GM23338 (cell line): ENCODE measurements at regions not wholly inside any gene's neighbourhood (a gene's known extent, or its start where the extent isn't known, plus 50 kb on each side); places are given as distances from the start of the nearest gene placed in this dataset.

ENCODE experiments used
- ATAC-seq: fragments of 200-7000 bp; cut with Tn5 transposase; 3 replicates; pipeline ENCODE4 v1.9.1; 2020
- DNase-seq: peaks from one replicate; pipeline ENCODE4 v3.0.0-alpha.2; 2015; ENCODE audit warnings: low spot score
- H2AFZ ChIP-seq: fragments of 200-600 bp; sonication (generic); 2 replicates; pipeline ENCODE4 v1.8.0; 2016; ENCODE audit warnings: antibody characterized with exemption, mild to moderate bottlenecking, moderate library complexity
- H3F3A ChIP-seq: fragments of 200-600 bp; sonication (generic); replicated peaks from 2 replicates; pipeline ENCODE4 v1.8.0; 2017; ENCODE audit warnings: antibody characterized with exemption, mixed run types, low read depth
- H3K27ac ChIP-seq: fragments of 200-600 bp; sonication (generic); 2 replicates; pipeline ENCODE4 v1.6.1; 2016; ENCODE audit warnings: low read depth
- H3K27me3 ChIP-seq: fragments of 200-600 bp; sonication (generic); 2 replicates; pipeline ENCODE4 v1.8.0; 2016; ENCODE audit warnings: mild to moderate bottlenecking, mixed run types, moderate library complexity; ENCODE audit not compliant: insufficient read depth
- H3K36me3 ChIP-seq: fragments of 200-600 bp; sonication (generic); 2 replicates; pipeline ENCODE4 v1.8.0; 2016; ENCODE audit warnings: mild to moderate bottlenecking; ENCODE audit not compliant: insufficient read depth
- H3K4me1 ChIP-seq: fragments of 200-600 bp; sonication (generic); 2 replicates; pipeline ENCODE4 v1.8.0; 2016; ENCODE audit warnings: mild to moderate bottlenecking, moderate library complexity; ENCODE audit not compliant: insufficient read depth
- H3K4me2 ChIP-seq: fragments of 200-600 bp; sonication (generic); 2 replicates; pipeline ENCODE4 v1.7.1; 2017; ENCODE audit warnings: mixed run types
- H3K4me3 ChIP-seq: fragments of 200-600 bp; sonication (generic); 2 replicates; pipeline ENCODE4 v1.6.1; 2016; ENCODE audit warnings: mixed run types
- H3K79me2 ChIP-seq: fragments of 200-600 bp; sonication (generic); replicated peaks from 2 replicates; pipeline ENCODE4 v1.8.0; 2017; ENCODE audit warnings: mild to moderate bottlenecking; ENCODE audit not compliant: insufficient read depth
- H3K9me2 ChIP-seq: fragments of 200-600 bp; sonication (generic); 2 replicates; pipeline ENCODE4 v1.8.0; 2017; ENCODE audit not compliant: insufficient read depth
- H4K20me1 ChIP-seq: fragments of 200-600 bp; sonication (generic); replicated peaks from 2 replicates; pipeline ENCODE4 v1.8.0; 2017; ENCODE audit warnings: mild to moderate bottlenecking; ENCODE audit not compliant: insufficient read depth
- H3K27ac Mint-ChIP-seq: 2 replicates; pipeline ENCODE4 v1.8.0; 2020; ENCODE audit warnings: inconsistent platforms, mild to moderate bottlenecking, moderate library complexity, mixed read lengths
- H3K27me3 Mint-ChIP-seq: 3 replicates; pipeline ENCODE4 v1.8.0; 2022; ENCODE audit warnings: low read depth, mild to moderate bottlenecking, moderate library complexity, mixed read lengths, inconsistent platforms; ENCODE audit not compliant: insufficient read depth, poor library complexity
- H3K36me3 Mint-ChIP-seq: 3 replicates; pipeline ENCODE4 v1.8.0; 2021; ENCODE audit warnings: low read depth, mild to moderate bottlenecking, inconsistent platforms, moderate library complexity, mixed read lengths
- H3K4me1 Mint-ChIP-seq: 3 replicates; pipeline ENCODE4 v1.8.0; 2020; ENCODE audit warnings: mild to moderate bottlenecking, inconsistent platforms, mixed read lengths
- H3K4me3 Mint-ChIP-seq: 3 replicates; pipeline ENCODE4 v1.8.0; 2021; ENCODE audit warnings: moderate library complexity, mild to moderate bottlenecking, inconsistent platforms, mixed read lengths
- H3K9me3 Mint-ChIP-seq: 3 replicates; pipeline ENCODE4 v1.8.0; 2020; ENCODE audit warnings: moderate library complexity, mild to moderate bottlenecking, inconsistent platforms, mixed read lengths
- EZH2 ChIP-seq: fragments of 200-600 bp; sonication (generic); IDR thresholded peaks from one replicate; pipeline ENCODE4 v1.8.0; 2017; ENCODE audit warnings: antibody characterized with exemption, mild to moderate bottlenecking, low read depth; ENCODE audit not compliant: unreplicated experiment
- EZH2phosphoT487 ChIP-seq: fragments of 200-600 bp; sonication (generic); IDR thresholded peaks from one replicate; pipeline ENCODE4 v1.8.1; 2018; ENCODE audit warnings: antibody characterized with exemption; ENCODE audit not compliant: unreplicated experiment
- JUNB ChIP-seq: IDR thresholded peaks from one replicate; pipeline ENCODE4 v1.6.1; 2016; ENCODE audit warnings: antibody characterized with exemption; ENCODE audit not compliant: unreplicated experiment
- POLR2AphosphoS5 ChIP-seq: IDR thresholded peaks from 2 replicates; pipeline ENCODE4 v1.6.1; 2016; ENCODE audit warnings: antibody characterized with exemption, low read depth
- REST ChIP-seq: IDR thresholded peaks from one replicate; pipeline ENCODE4 v1.6.1; 2018; ENCODE audit warnings: antibody characterized with exemption; ENCODE audit not compliant: unreplicated experiment
- STAT1 ChIP-seq: IDR thresholded peaks from one replicate; pipeline ENCODE4 v1.6.1; 2016; ENCODE audit warnings: antibody characterized with exemption; ENCODE audit not compliant: unreplicated experiment
- ZNF114 ChIP-seq: fragments of 250-450 bp; sonication (Bioruptor Pico); IDR thresholded peaks from 2 replicates; pipeline ENCODE4 v1.5.0; 2020; ENCODE audit warnings: mild to moderate bottlenecking, moderate library complexity
- ZNF331 ChIP-seq: fragments of 250-450 bp; sonication (Bioruptor Pico); IDR thresholded peaks from 2 replicates; pipeline ENCODE4 v1.5.0; 2020; ENCODE audit warnings: low read depth, mild to moderate bottlenecking, moderate library complexity
- ZNF462 ChIP-seq: fragments of 250-450 bp; sonication (Bioruptor Pico); IDR thresholded peaks from 2 replicates; pipeline ENCODE4 v1.5.0; 2020; ENCODE audit warnings: mild to moderate bottlenecking, moderate library complexity
- TF ChIP-seq, protein P1 (sequence below), 2 experiments: fragments of 200-600 bp in 1 of 2; sonication (generic) in 1 of 2; conservative IDR thresholded peaks; 2 replicates each; pipeline versions ENCODE4 v1.5.1 to v1.6.1; 2016 to 2017; ENCODE audit warnings: antibody characterized with exemption in 2 of 2, low read depth in 2 of 2, mild to moderate bottlenecking in 2 of 2, moderate library complexity in 1 of 2

- TF ChIP-seq ZNF462 (CRISPR knock-in tag) (no peak), REST (no peak), EZH2 (no peak), EZH2phosphoT487 (no peak), ZNF114 (CRISPR knock-in tag) (no peak)
Measured at GRCh38 chr16:65495106-65495505, 373.2 kb upstream of the CDH11 start (continued).

- H3K27ac ChIP-seq, result no peak overlapping the region
- no peaks in the 10 kb centered on the region for H3F3A ChIP-seq
- no peaks in the 10 kb centered on the region for H3K9me2 ChIP-seq
- no peak for DNase-seq
- Mint-ChIP-seq H3K4me1 (peaks cover 19% of the 10 kb centered on the region), H3K4me3 (no peak overlapping the region), H3K36me3 (no peaks in the 10 kb centered on the region), H3K27me3 (peaks cover 2% of the 10 kb centered on the region), H3K27ac (no peak overlapping the region), H3K9me3 (no peaks in the 10 kb centered on the region; the same call in 2 of the 3 replicates)
- no peaks in the 10 kb centered on the region for H3K36me3 ChIP-seq
- no peak for ATAC-seq
- H3K79me2 ChIP-seq, result no peaks in the 10 kb centered on the region
- H4K20me1 ChIP-seq, result no peaks in the 10 kb centered on the region
- peaks cover 16% of the 10 kb centered on the region for H3K4me1 ChIP-seq
- H3K4me2 ChIP-seq, result no peak overlapping the region
- no peaks in the 10 kb centered on the region for H3K27me3 ChIP-seq
- H2AFZ ChIP-seq, result no peak overlapping the region
- H3K4me3 ChIP-seq, result no peak overlapping the region
- no peak for TF ChIP-seq EZH2phosphoT487
- TF ChIP-seq, protein P1, sequence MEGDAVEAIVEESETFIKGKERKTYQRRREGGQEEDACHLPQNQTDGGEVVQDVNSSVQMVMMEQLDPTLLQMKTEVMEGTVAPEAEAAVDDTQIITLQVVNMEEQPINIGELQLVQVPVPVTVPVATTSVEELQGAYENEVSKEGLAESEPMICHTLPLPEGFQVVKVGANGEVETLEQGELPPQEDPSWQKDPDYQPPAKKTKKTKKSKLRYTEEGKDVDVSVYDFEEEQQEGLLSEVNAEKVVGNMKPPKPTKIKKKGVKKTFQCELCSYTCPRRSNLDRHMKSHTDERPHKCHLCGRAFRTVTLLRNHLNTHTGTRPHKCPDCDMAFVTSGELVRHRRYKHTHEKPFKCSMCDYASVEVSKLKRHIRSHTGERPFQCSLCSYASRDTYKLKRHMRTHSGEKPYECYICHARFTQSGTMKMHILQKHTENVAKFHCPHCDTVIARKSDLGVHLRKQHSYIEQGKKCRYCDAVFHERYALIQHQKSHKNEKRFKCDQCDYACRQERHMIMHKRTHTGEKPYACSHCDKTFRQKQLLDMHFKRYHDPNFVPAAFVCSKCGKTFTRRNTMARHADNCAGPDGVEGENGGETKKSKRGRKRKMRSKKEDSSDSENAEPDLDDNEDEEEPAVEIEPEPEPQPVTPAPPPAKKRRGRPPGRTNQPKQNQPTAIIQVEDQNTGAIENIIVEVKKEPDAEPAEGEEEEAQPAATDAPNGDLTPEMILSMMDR (conservative IDR thresholded peaks at IDR 0.05; ENCODE audit: low read depth in 2 of 2), result no peak
- TF ChIP-seq POLR2AphosphoS5, result no peak
- no peak for TF ChIP-seq ZNF331 (CRISPR knock-in tag)
- TF ChIP-seq JUNB, result no peak
- no peak for TF ChIP-seq STAT1
- no peak for TF ChIP-seq REST
Measured at GRCh38 chr16:65494609-65495008, 372.7 kb upstream of the CDH11 start.
